ENCODE measurements at regions not wholly inside any gene's neighbourhood (a gene's known extent, or its start where the extent isn't known, plus 50 kb on each side); places are given as distances from the start of the nearest gene placed in this dataset.

GRCh38 chr16:35691057-35691456 is 2231.6 kb downstream of the TP53TG3F start (continued):
- TF ChIP-seq CTCF (IDR thresholded peaks at IDR 0.05 in 2 of 3, conservative IDR thresholded peaks at IDR 0.05 in 1 of 3; ENCODE audit: borderline replicate concordance in 1 of 3, insufficient read depth in 1 of 3, low read depth in 2 of 3, low read length in 2 of 3) (no peak), FOSL1 (IDR thresholded peaks at IDR 0.05; ENCODE audit: low read depth) (no peak), SP1 (IDR thresholded peaks at IDR 0.05; ENCODE audit: low read depth) (no peak)

DNA sequence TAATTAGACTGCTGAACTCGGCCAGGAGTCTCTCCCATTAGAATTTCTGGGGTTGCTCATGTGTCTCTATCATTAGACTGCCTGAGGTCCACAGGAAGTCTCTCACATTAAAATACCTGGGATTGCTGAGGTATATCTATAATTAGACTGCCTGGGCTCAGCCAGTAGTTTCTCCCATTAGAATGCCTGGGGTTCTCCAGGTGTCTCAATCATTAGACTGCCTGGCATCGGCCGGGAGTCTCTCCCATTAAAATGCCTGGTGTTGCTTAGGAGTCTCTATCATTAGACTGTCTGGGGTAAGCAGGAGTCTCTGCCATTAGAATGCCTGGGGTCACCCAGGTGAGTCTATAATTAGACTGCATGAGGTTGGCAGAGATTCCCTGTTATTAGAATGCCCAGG is 2233.4 kb downstream of the TP53TG3F start:
- Histone ChIP-seq H2AFZ (ENCODE audit: low read depth, low read length, poor library complexity, severe bottlenecking) (no peak overlapping the region), H3K9me3 (ENCODE audit: control insufficient read depth in 1 of 2, insufficient read depth in 1 of 2, low read depth in 1 of 2, low read length in 2 of 2) (no peaks in the 10 kb centered on the region; a peak in 1 of 4 replicates), H3K4me3 (replicated peaks in 1 of 2; ENCODE audit: low read depth in 1 of 2, low read length in 2 of 2) (no peak overlapping the region), H3K9me2 (ENCODE audit: insufficient read depth) (no peaks in the 10 kb centered on the region), H3K27ac (ENCODE audit: low read depth, low read length) (no peak overlapping the region), H3K79me2 (ENCODE audit: insufficient read depth, low read length) (no peaks in the 10 kb centered on the region), H3K27me3 (ENCODE audit: insufficient read depth, low read length) (no peaks in the 10 kb centered on the region), H3K9ac (ENCODE audit: low read length) (no peak overlapping the region), H3K4me2 (ENCODE audit: low read length) (no peak overlapping the region), H3K36me3 (ENCODE audit: control insufficient read depth in 1 of 2, insufficient read depth in 2 of 2, low read length in 2 of 2) (no peaks in the 10 kb centered on the region), H3K4me1 (ENCODE audit: control insufficient read depth in 1 of 2, insufficient read depth in 2 of 2, low read length in 2 of 2) (no peaks in the 10 kb centered on the region), H4K20me1 (ENCODE audit: insufficient read depth) (no peaks in the 10 kb centered on the region)
- ATAC-seq (no peak), DNase-seq (ENCODE audit: low read depth, low spot score) (no peak)
- TF ChIP-seq EGR1 (IDR thresholded peaks at IDR 0.05; ENCODE audit: low read depth) (no peak), EZH2phosphoT487 (IDR thresholded peaks at IDR 0.05; ENCODE audit: borderline replicate concordance) (no peak)
- TF ChIP-seq, protein P1, sequence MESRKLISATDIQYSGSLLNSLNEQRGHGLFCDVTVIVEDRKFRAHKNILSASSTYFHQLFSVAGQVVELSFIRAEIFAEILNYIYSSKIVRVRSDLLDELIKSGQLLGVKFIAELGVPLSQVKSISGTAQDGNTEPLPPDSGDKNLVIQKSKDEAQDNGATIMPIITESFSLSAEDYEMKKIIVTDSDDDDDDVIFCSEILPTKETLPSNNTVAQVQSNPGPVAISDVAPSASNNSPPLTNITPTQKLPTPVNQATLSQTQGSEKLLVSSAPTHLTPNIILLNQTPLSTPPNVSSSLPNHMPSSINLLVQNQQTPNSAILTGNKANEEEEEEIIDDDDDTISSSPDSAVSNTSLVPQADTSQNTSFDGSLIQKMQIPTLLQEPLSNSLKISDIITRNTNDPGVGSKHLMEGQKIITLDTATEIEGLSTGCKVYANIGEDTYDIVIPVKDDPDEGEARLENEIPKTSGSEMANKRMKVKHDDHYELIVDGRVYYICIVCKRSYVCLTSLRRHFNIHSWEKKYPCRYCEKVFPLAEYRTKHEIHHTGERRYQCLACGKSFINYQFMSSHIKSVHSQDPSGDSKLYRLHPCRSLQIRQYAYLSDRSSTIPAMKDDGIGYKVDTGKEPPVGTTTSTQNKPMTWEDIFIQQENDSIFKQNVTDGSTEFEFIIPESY (IDR thresholded peaks at IDR 0.05; ENCODE audit: extremely low read depth, insufficient replicate concordance, low read length): no peak
- ChIA-PET RAD21 (ENCODE audit: low non-redundant PET in 1 of 2, low total read pairs in 2 of 2, uncharacterized antibody in 2 of 2, unreplicated experiment in 2 of 2) (no interaction called here), POLR2A (no interaction called here), CTCF (no interaction called here)
- no TSS peak for BruUV-seq (replicated peaks)
- intact Hi-C loops (cut with micrococcal nuclease): no loop called here

Measured in HCT116 (cell line).